ENCODE measurements at regions not wholly inside any gene's neighbourhood (a gene's known extent, or its start where the extent isn't known, plus 50 kb on each side); places are given as distances from the start of the nearest gene placed in this dataset.
A peak's percentile ranks its signal among the peaks of the same experiment; 100 is the strongest.
"Not testable (repeated sequence)": the region's sequence is repeated elsewhere in the genome, so short reads cannot be mapped to it uniquely, and the experiment has no call there.

- H3K9me3 ChIP-seq (ENCODE audit: control insufficient read depth in 2 of 3, insufficient read depth in 1 of 3, low read length in 3 of 3): no peaks in the 10 kb centered on the region
- H3K4me3 ChIP-seq (ENCODE audit: low read length in 3 of 3): no peak overlapping the region
- no peak overlapping the region for H3K27ac ChIP-seq (ENCODE audit: low read depth in 2 of 2, low read length in 2 of 2)
- H3K36me3 ChIP-seq (ENCODE audit: control insufficient read depth in 2 of 3, insufficient read depth in 3 of 3, low read length in 3 of 3): no peaks in the 10 kb centered on the region
- DNase-seq (no peak), FAIRE-seq (no peak)
- H3K9ac ChIP-seq (ENCODE audit: low read length in 3 of 3): no peak overlapping the region
- H3K27me3 ChIP-seq (ENCODE audit: control insufficient read depth, insufficient read depth, low read length): no peaks in the 10 kb centered on the region
- TF ChIP-seq CTCF (IDR thresholded peaks at IDR 0.05; ENCODE audit: borderline replicate concordance, extremely low read depth, insufficient read depth): no peak
- intact Hi-C loops (cut with DNase I): no loop called here
- H3K4me1 ChIP-seq (ENCODE audit: control insufficient read depth in 2 of 3, insufficient read depth in 2 of 3, low read depth in 1 of 3, low read length in 3 of 3): no peaks in the 10 kb centered on the region
Measured at GRCh38 chr10:20486791-20487190, 410.3 kb downstream of the NEBL start.

GRCh38 chr10:20485554-20485953 lies 411.6 kb downstream of the NEBL start:
- H3K9me3 ChIP-seq (ENCODE audit: control insufficient read depth in 2 of 3, insufficient read depth in 1 of 3, low read length in 3 of 3): no peaks in the 10 kb centered on the region
- H3K4me3 ChIP-seq (ENCODE audit: low read length in 3 of 3): no peak overlapping the region
- no peak for FAIRE-seq
- intact Hi-C loops (cut with DNase I): no loop called here
- no peak for DNase-seq
- no peaks in the 10 kb centered on the region for H3K36me3 ChIP-seq (ENCODE audit: control insufficient read depth in 2 of 3, insufficient read depth in 3 of 3, low read length in 3 of 3)
- H3K4me1 ChIP-seq (ENCODE audit: control insufficient read depth in 2 of 3, insufficient read depth in 2 of 3, low read depth in 1 of 3, low read length in 3 of 3): no peaks in the 10 kb centered on the region
- H3K27me3 ChIP-seq (ENCODE audit: control insufficient read depth, insufficient read depth, low read length): no peaks in the 10 kb centered on the region
- H3K9ac ChIP-seq (ENCODE audit: low read length in 3 of 3): no peak overlapping the region
- no peak for TF ChIP-seq CTCF (IDR thresholded peaks at IDR 0.05; ENCODE audit: borderline replicate concordance, extremely low read depth, insufficient read depth)
- no peak overlapping the region for H3K27ac ChIP-seq (ENCODE audit: low read depth in 2 of 2, low read length in 2 of 2)

- H3K4me1 ChIP-seq (ENCODE audit: control insufficient read depth in 2 of 3, insufficient read depth in 2 of 3, low read depth in 1 of 3, low read length in 3 of 3): no peaks in the 10 kb centered on the region
- no peak overlapping the region for H3K27ac ChIP-seq (ENCODE audit: low read depth in 2 of 2, low read length in 2 of 2)
- no peak overlapping the region for H3K4me3 ChIP-seq (ENCODE audit: low read length in 3 of 3)
- no peak overlapping the region for H3K9ac ChIP-seq (ENCODE audit: low read length in 3 of 3)
- TF ChIP-seq CTCF (IDR thresholded peaks at IDR 0.05; ENCODE audit: borderline replicate concordance, extremely low read depth, insufficient read depth): no peak
- DNase-seq (no peak), FAIRE-seq (no peak)
- no peaks in the 10 kb centered on the region for H3K9me3 ChIP-seq (ENCODE audit: control insufficient read depth in 2 of 3, insufficient read depth in 1 of 3, low read length in 3 of 3)
- H3K36me3 ChIP-seq (ENCODE audit: control insufficient read depth in 2 of 3, insufficient read depth in 3 of 3, low read length in 3 of 3): no peaks in the 10 kb centered on the region
- H3K27me3 ChIP-seq (ENCODE audit: control insufficient read depth, insufficient read depth, low read length): no peaks in the 10 kb centered on the region
- intact Hi-C loops (cut with DNase I): no loop called here
Measured at GRCh38 chr10:20481054-20481453, 416.1 kb downstream of the NEBL start.

DNA sequence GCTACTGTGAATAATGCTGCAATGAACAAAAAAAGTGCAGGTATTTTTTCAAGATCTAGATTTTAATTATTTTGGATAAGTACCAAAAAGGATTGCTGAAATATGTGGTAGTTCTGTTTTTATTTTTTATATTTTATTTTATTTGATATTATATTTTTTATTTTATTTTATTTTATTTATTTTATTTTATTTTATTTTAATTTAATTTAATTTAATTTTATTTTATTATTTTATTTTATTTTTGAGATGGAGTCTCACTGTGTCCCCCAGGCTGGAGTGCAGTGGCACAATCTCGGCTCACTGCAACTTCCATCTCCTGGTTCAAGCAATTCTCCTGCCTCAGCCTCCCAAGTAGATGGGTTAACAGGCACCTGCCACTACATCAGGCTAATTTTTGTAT lies 416.5 kb downstream of the NEBL start:
- H3K4me3 ChIP-seq (ENCODE audit: low read length in 3 of 3); H3K36me3 ChIP-seq (ENCODE audit: control insufficient read depth in 2 of 3, insufficient read depth in 3 of 3, low read length in 3 of 3); H3K9me3 ChIP-seq (ENCODE audit: control insufficient read depth in 2 of 3, insufficient read depth in 1 of 3, low read length in 3 of 3); H3K27ac ChIP-seq (ENCODE audit: low read depth in 2 of 2, low read length in 2 of 2); DNase-seq; H3K4me1 ChIP-seq (ENCODE audit: control insufficient read depth in 2 of 3, insufficient read depth in 2 of 3, low read depth in 1 of 3, low read length in 3 of 3); H3K27me3 ChIP-seq (ENCODE audit: control insufficient read depth, insufficient read depth, low read length); intact Hi-C loops (cut with DNase I); H3K9ac ChIP-seq (ENCODE audit: low read length in 3 of 3): not testable (repeated sequence)
- FAIRE-seq: peak; percentile 95
